Adrenal gland (tissue), 5 donors: ENCODE measurements at regions not wholly inside any gene's neighbourhood (a gene's known extent, or its start where the extent isn't known, plus 50 kb on each side); places are given as distances from the start of the nearest gene placed in this dataset.

Experiments
- POLR2A ChIP-seq, 2 donors: fragments of 450-650 bp; IDR thresholded peaks; one replicate each; pipeline ENCODE4 v1.6.1; 2017; ENCODE audit warnings: antibody characterized with exemption in 2 of 2, mild to moderate bottlenecking in 2 of 2, moderate library complexity in 1 of 2
- TF ChIP-seq, protein P1 (sequence below), 6 experiments: fragments of 450-650 bp in 4 of 6; fragments of 200-600 bp in 2 of 6; sonication (generic) in 1 of 6; IDR thresholded peaks; 1 replicate in 5 of 6; 2 replicates in 1 of 6; pipeline versions ENCODE4 v1.5.1 to v1.8.0; 2016 to 2021; ENCODE audit warnings: antibody characterized with exemption in 6 of 6, mild to moderate bottlenecking in 2 of 6, moderate library complexity in 1 of 6
- donor health status: DM: no; HTN: no; CAD: no.

- TF ChIP-seq, protein P1, sequence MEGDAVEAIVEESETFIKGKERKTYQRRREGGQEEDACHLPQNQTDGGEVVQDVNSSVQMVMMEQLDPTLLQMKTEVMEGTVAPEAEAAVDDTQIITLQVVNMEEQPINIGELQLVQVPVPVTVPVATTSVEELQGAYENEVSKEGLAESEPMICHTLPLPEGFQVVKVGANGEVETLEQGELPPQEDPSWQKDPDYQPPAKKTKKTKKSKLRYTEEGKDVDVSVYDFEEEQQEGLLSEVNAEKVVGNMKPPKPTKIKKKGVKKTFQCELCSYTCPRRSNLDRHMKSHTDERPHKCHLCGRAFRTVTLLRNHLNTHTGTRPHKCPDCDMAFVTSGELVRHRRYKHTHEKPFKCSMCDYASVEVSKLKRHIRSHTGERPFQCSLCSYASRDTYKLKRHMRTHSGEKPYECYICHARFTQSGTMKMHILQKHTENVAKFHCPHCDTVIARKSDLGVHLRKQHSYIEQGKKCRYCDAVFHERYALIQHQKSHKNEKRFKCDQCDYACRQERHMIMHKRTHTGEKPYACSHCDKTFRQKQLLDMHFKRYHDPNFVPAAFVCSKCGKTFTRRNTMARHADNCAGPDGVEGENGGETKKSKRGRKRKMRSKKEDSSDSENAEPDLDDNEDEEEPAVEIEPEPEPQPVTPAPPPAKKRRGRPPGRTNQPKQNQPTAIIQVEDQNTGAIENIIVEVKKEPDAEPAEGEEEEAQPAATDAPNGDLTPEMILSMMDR (IDR thresholded peaks at IDR 0.05) = no peak
- no peak for TF ChIP-seq POLR2A (IDR thresholded peaks at IDR 0.05)
These were observed 525.2 kb downstream of the AGTPBP1 start for GRCh38 chr9:85216601-85217000.
